ENCODE measurements at regions not wholly inside any gene's neighbourhood (a gene's known extent, or its start where the extent isn't known, plus 50 kb on each side); places are given as distances from the start of the nearest gene placed in this dataset.

GRCh38 chr4:186013419-186014186, 55.4 kb upstream of the TLR3 start:
- Histone ChIP-seq H4K20me1 (ENCODE audit: insufficient read depth) (no peaks in the 10 kb centered on the region), H3K4me2 (no peak overlapping the region), H3K9me2 (no peaks in the 10 kb centered on the region), H3K4me3 (ENCODE audit: low read depth in 2 of 2, low read length in 1 of 2) (no peak overlapping the region), H3K36me3 (replicated peaks in 1 of 2; ENCODE audit: control insufficient read depth in 1 of 2, insufficient read depth in 2 of 2, low read length in 1 of 2) (no peaks in the 10 kb centered on the region), H3K27me3 (ENCODE audit: insufficient read depth) (no peaks in the 10 kb centered on the region), H3K4me1 (ENCODE audit: control insufficient read depth in 1 of 2, insufficient read depth in 2 of 2, low read depth in 1 of 2, low read length in 1 of 2) (no peaks in the 10 kb centered on the region; a peak in 1 of 4 replicates), H2AFZ (ENCODE audit: low read depth) (no peak overlapping the region), H3F3A (replicated peaks; ENCODE audit: insufficient read depth) (no peaks in the 10 kb centered on the region), H3K79me2 (ENCODE audit: insufficient read depth) (no peaks in the 10 kb centered on the region), H3K9ac (no peak overlapping the region), H3K27ac (ENCODE audit: low read depth in 2 of 2, low read length in 1 of 2) (no peak overlapping the region), H3K9me3 (no peaks in the 10 kb centered on the region)
- no peak for TF ChIP-seq POLR2AphosphoS5 (IDR thresholded peaks at IDR 0.05; ENCODE audit: low read depth, low read length)
- no peak for TF ChIP-seq TAF1 (IDR thresholded peaks at IDR 0.05; ENCODE audit: borderline replicate concordance, low read depth, low read length)
- no peak for TF ChIP-seq FOXM1 (IDR thresholded peaks at IDR 0.05; ENCODE audit: low read depth)
- TF ChIP-seq, protein P1, sequence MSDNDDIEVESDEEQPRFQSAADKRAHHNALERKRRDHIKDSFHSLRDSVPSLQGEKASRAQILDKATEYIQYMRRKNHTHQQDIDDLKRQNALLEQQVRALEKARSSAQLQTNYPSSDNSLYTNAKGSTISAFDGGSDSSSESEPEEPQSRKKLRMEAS (IDR thresholded peaks at IDR 0.05; ENCODE audit: low read depth), result no peak
- TF ChIP-seq RAD21 (IDR thresholded peaks at IDR 0.05; ENCODE audit: low read length), result no peak
- no peak for TF ChIP-seq SMC3 (IDR thresholded peaks at IDR 0.05; ENCODE audit: low read depth, low read length)
- TF ChIP-seq FOSL2 (IDR thresholded peaks at IDR 0.05; ENCODE audit: borderline replicate concordance, low read depth), result no peak
- no peak for TF ChIP-seq TCF12 (IDR thresholded peaks at IDR 0.05)
- TF ChIP-seq CHD2 (IDR thresholded peaks at IDR 0.05; ENCODE audit: low read length, partially characterized antibody), result no peak
- no peak for TF ChIP-seq FOXJ3 (CRISPR knock-in tag; IDR thresholded peaks at IDR 0.05)
- TF ChIP-seq, protein P2, sequence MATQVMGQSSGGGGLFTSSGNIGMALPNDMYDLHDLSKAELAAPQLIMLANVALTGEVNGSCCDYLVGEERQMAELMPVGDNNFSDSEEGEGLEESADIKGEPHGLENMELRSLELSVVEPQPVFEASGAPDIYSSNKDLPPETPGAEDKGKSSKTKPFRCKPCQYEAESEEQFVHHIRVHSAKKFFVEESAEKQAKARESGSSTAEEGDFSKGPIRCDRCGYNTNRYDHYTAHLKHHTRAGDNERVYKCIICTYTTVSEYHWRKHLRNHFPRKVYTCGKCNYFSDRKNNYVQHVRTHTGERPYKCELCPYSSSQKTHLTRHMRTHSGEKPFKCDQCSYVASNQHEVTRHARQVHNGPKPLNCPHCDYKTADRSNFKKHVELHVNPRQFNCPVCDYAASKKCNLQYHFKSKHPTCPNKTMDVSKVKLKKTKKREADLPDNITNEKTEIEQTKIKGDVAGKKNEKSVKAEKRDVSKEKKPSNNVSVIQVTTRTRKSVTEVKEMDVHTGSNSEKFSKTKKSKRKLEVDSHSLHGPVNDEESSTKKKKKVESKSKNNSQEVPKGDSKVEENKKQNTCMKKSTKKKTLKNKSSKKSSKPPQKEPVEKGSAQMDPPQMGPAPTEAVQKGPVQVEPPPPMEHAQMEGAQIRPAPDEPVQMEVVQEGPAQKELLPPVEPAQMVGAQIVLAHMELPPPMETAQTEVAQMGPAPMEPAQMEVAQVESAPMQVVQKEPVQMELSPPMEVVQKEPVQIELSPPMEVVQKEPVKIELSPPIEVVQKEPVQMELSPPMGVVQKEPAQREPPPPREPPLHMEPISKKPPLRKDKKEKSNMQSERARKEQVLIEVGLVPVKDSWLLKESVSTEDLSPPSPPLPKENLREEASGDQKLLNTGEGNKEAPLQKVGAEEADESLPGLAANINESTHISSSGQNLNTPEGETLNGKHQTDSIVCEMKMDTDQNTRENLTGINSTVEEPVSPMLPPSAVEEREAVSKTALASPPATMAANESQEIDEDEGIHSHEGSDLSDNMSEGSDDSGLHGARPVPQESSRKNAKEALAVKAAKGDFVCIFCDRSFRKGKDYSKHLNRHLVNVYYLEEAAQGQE (IDR thresholded peaks at IDR 0.05; ENCODE audit: low read depth, low read length), result no peak
- TF ChIP-seq, protein P3, sequence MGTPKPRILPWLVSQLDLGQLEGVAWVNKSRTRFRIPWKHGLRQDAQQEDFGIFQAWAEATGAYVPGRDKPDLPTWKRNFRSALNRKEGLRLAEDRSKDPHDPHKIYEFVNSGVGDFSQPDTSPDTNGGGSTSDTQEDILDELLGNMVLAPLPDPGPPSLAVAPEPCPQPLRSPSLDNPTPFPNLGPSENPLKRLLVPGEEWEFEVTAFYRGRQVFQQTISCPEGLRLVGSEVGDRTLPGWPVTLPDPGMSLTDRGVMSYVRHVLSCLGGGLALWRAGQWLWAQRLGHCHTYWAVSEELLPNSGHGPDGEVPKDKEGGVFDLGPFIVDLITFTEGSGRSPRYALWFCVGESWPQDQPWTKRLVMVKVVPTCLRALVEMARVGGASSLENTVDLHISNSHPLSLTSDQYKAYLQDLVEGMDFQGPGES (IDR thresholded peaks at IDR 0.05; ENCODE audit: low read depth, low read length), result no peak
- no peak for TF ChIP-seq NRF1 (IDR thresholded peaks at IDR 0.05; ENCODE audit: low read depth, low read length)
- no peak for TF ChIP-seq CTCF (IDR thresholded peaks at IDR 0.05)
- TF ChIP-seq NFIC (IDR thresholded peaks at IDR 0.05; ENCODE audit: borderline replicate concordance), result no peak
- DNase-seq, result no peak
- POLR2A ChIA-PET, result no interaction called here
- CTCF ChIA-PET, result no interaction called here
- WGBS (ENCODE audit: low lambda C conversion rate), result 61% methylated on average over 8 of the region's 8 CpGs
